HEK293T (cell line): ENCODE measurements at regions not wholly inside any gene's neighbourhood (a gene's known extent, or its start where the extent isn't known, plus 50 kb on each side); places are given as distances from the start of the nearest gene placed in this dataset.

ENCODE experiments used
- CTCF ChIA-PET: fragments of 350-600 bp; formaldehyde crosslinking; extraction: SDS; loops from one replicate; lab custom pipeline; 2021; ENCODE audit warnings: antibody characterized with exemption, inconsistent platforms; lab: Yijun Ruan, JAX
- POLR2A ChIA-PET: fragments of 350-600 bp; formaldehyde crosslinking; extraction: SDS; loops from one replicate; lab custom pipeline; 2020; ENCODE audit warnings: antibody characterized with exemption, inconsistent platforms; lab: Yijun Ruan, JAX
- DNase-seq: peaks from one replicate; pipeline ENCODE4 v3.0.0; 2012; ENCODE audit warnings: mixed read lengths; ENCODE audit errors: extremely low spot score
- ARNT ChIP-seq: fragments of 450-650 bp; IDR thresholded peaks from 2 replicates; pipeline ENCODE4 v1.6.1; 2017; ENCODE audit warnings: mild to moderate bottlenecking
- BHLHE40 ChIP-seq: fragments of 450-650 bp; IDR thresholded peaks from 2 replicates; pipeline ENCODE4 v1.6.1; 2016; ENCODE audit warnings: mild to moderate bottlenecking, moderate library complexity, borderline replicate concordance
- CTBP1 ChIP-seq: fragments of 450-650 bp; IDR thresholded peaks from 2 replicates; pipeline ENCODE4 v1.6.1; 2016; ENCODE audit warnings: borderline replicate concordance
- ELF4 ChIP-seq: fragments of 450-650 bp; IDR thresholded peaks from 2 replicates; pipeline ENCODE4 v1.6.1; 2017; ENCODE audit warnings: antibody characterized with exemption
- FOXA1 ChIP-seq: fragments of 450-650 bp; IDR thresholded peaks from 2 replicates; pipeline ENCODE4 v1.6.1; 2016; ENCODE audit warnings: mild to moderate bottlenecking
- FOXK2 ChIP-seq: fragments of 450-650 bp; IDR thresholded peaks from 2 replicates; pipeline ENCODE4 v1.6.1; 2016; ENCODE audit warnings: mild to moderate bottlenecking
- FOXM1 ChIP-seq: fragments of 450-650 bp; IDR thresholded peaks from 2 replicates; pipeline ENCODE4 v1.6.1; 2017; ENCODE audit warnings: mild to moderate bottlenecking, borderline replicate concordance
- HDGF ChIP-seq: fragments of 450-650 bp; IDR thresholded peaks from 2 replicates; pipeline ENCODE4 v1.6.1; 2017; ENCODE audit warnings: antibody characterized with exemption, borderline replicate concordance
- L3MBTL2 ChIP-seq: fragments of 450-650 bp; conservative IDR thresholded peaks from 2 replicates; pipeline ENCODE4 v1.6.1; 2016; ENCODE audit warnings: mild to moderate bottlenecking
- LEF1 ChIP-seq: fragments of 450-650 bp; IDR thresholded peaks from 2 replicates; pipeline ENCODE4 v1.6.1; 2017; ENCODE audit warnings: mild to moderate bottlenecking, borderline replicate concordance
- NFRKB ChIP-seq: fragments of 450-650 bp; IDR thresholded peaks from 2 replicates; pipeline ENCODE4 v1.6.1; 2016; ENCODE audit warnings: mild to moderate bottlenecking, moderate library complexity
- PKNOX1 ChIP-seq: fragments of 450-650 bp; IDR thresholded peaks from 2 replicates; pipeline ENCODE4 v1.6.1; 2016
- SP1 ChIP-seq: fragments of 450-650 bp; IDR thresholded peaks from 2 replicates; pipeline ENCODE4 v1.6.1; 2017
- SUZ12 ChIP-seq: fragments of 450-650 bp; IDR thresholded peaks from 2 replicates; pipeline ENCODE4 v1.6.1; 2016; ENCODE audit warnings: mild to moderate bottlenecking
- TARDBP ChIP-seq: fragments of 450-650 bp; IDR thresholded peaks from 2 replicates; pipeline ENCODE4 v1.6.1; 2016
- ZNF384 ChIP-seq: fragments of 450-650 bp; IDR thresholded peaks from 2 replicates; pipeline ENCODE4 v1.6.1; 2016

GRCh38 chr16:64397945-64398508 is 723.8 kb downstream of the CDH11 start:
- no peak for DNase-seq
- POLR2A ChIA-PET = no interaction called here
- CTCF ChIA-PET = no interaction called here
- TF ChIP-seq SP1 (no peak), HDGF (no peak), PKNOX1 (no peak), SUZ12 (no peak), CTBP1 (no peak), TARDBP (no peak), L3MBTL2 (no peak), BHLHE40 (no peak), ELF4 (no peak), FOXM1 (no peak), NFRKB (no peak), FOXA1 (no peak), ARNT (no peak), FOXK2 (no peak)

GRCh38 chr16:64397042-64397441 is 724.8 kb downstream of the CDH11 start:
- ChIA-PET CTCF (no interaction called here), POLR2A (no interaction called here)
- no peak for DNase-seq
- TF ChIP-seq ARNT (no peak), BHLHE40 (no peak), HDGF (no peak), SUZ12 (no peak)

GRCh38 chr16:64394061-64394460 is 727.8 kb downstream of the CDH11 start:
- CTCF ChIA-PET = no interaction called here
- POLR2A ChIA-PET = no interaction called here
- TF ChIP-seq PKNOX1 (no peak), SUZ12 (no peak), FOXA1 (no peak), L3MBTL2 (no peak), BHLHE40 (no peak), HDGF (no peak), FOXM1 (no peak), FOXK2 (no peak), TARDBP (no peak), CTBP1 (no peak), LEF1 (no peak), SP1 (no peak), ELF4 (no peak), ZNF384 (no peak), NFRKB (no peak), ARNT (no peak)
- no peak for DNase-seq

- no peak for DNase-seq
- TF ChIP-seq SP1 (no peak), ZNF384 (no peak), NFRKB (no peak), SUZ12 (no peak), CTBP1 (no peak), FOXM1 (no peak), PKNOX1 (no peak), FOXK2 (no peak), BHLHE40 (no peak), FOXA1 (no peak), L3MBTL2 (no peak), TARDBP (no peak), ELF4 (no peak), LEF1 (no peak), ARNT (no peak), HDGF (no peak)
- ChIA-PET POLR2A (no interaction called here), CTCF (no interaction called here)
Measured at GRCh38 chr16:64392456-64392855, 729.4 kb downstream of the CDH11 start.

- ChIA-PET CTCF (no interaction called here), POLR2A (no interaction called here)
- TF ChIP-seq PKNOX1 (no peak), FOXK2 (no peak), ELF4 (no peak), FOXM1 (no peak), SUZ12 (no peak), LEF1 (no peak), NFRKB (no peak)
- DNase-seq = no peak
Measured at GRCh38 chr16:64391063-64391600, 730.7 kb downstream of the CDH11 start.

- DNase-seq = no peak
- POLR2A ChIA-PET = no interaction called here
- TF ChIP-seq SUZ12 (no peak), SP1 (no peak), NFRKB (no peak), PKNOX1 (no peak), TARDBP (no peak), FOXA1 (no peak), CTBP1 (no peak), HDGF (no peak), LEF1 (no peak), BHLHE40 (no peak), FOXK2 (no peak), ARNT (no peak), ZNF384 (no peak), ELF4 (no peak), FOXM1 (no peak), L3MBTL2 (no peak)
- CTCF ChIA-PET = no interaction called here
Measured at GRCh38 chr16:64390102-64390501, 731.8 kb downstream of the CDH11 start.
